ENCODE measurements at regions not wholly inside any gene's neighbourhood (a gene's known extent, or its start where the extent isn't known, plus 50 kb on each side); places are given as distances from the start of the nearest gene placed in this dataset.

- TF ChIP-seq POLR2AphosphoS5 (IDR thresholded peaks at IDR 0.05; ENCODE audit: low read depth), result no peak
- TF ChIP-seq STAT1 (IDR thresholded peaks at IDR 0.05; ENCODE audit: unreplicated experiment), result no peak
- TF ChIP-seq EZH2 (IDR thresholded peaks at IDR 0.05; ENCODE audit: low read depth, unreplicated experiment), result no peak
- TF ChIP-seq, protein P1, sequence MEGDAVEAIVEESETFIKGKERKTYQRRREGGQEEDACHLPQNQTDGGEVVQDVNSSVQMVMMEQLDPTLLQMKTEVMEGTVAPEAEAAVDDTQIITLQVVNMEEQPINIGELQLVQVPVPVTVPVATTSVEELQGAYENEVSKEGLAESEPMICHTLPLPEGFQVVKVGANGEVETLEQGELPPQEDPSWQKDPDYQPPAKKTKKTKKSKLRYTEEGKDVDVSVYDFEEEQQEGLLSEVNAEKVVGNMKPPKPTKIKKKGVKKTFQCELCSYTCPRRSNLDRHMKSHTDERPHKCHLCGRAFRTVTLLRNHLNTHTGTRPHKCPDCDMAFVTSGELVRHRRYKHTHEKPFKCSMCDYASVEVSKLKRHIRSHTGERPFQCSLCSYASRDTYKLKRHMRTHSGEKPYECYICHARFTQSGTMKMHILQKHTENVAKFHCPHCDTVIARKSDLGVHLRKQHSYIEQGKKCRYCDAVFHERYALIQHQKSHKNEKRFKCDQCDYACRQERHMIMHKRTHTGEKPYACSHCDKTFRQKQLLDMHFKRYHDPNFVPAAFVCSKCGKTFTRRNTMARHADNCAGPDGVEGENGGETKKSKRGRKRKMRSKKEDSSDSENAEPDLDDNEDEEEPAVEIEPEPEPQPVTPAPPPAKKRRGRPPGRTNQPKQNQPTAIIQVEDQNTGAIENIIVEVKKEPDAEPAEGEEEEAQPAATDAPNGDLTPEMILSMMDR (conservative IDR thresholded peaks at IDR 0.05; ENCODE audit: low read depth in 2 of 2), result no peak
- no peak for TF ChIP-seq REST (IDR thresholded peaks at IDR 0.05; ENCODE audit: unreplicated experiment)
- TF ChIP-seq EZH2phosphoT487 (IDR thresholded peaks at IDR 0.05; ENCODE audit: unreplicated experiment), result no peak
- TF ChIP-seq ZNF114 (CRISPR knock-in tag; IDR thresholded peaks at IDR 0.05), result no peak
- TF ChIP-seq JUNB (IDR thresholded peaks at IDR 0.05; ENCODE audit: unreplicated experiment), result no peak
- no peak for TF ChIP-seq CREB1 (CRISPR knock-in tag; IDR thresholded peaks at IDR 0.05; ENCODE audit: low read depth)
- TF ChIP-seq ZNF331 (CRISPR knock-in tag; IDR thresholded peaks at IDR 0.05; ENCODE audit: low read depth), result no peak
- no peak for TF ChIP-seq NANOG (IDR thresholded peaks at IDR 0.05; ENCODE audit: borderline replicate concordance)
These were observed 460.7 kb upstream of the CTSO start for GRCh38 chr4:156414406-156414805.

All from GM23338 (cell line).